ENCODE measurements at regions not wholly inside any gene's neighbourhood (a gene's known extent, or its start where the extent isn't known, plus 50 kb on each side); places are given as distances from the start of the nearest gene placed in this dataset.
A peak's percentile ranks its signal among the peaks of the same experiment; 100 is the strongest.

- no peak for DNase-seq
These were observed 63.0 kb upstream of the ACSL3 start for GRCh38 chr2:222797871-222798270.

GRCh38 chr2:222798528-222798927 is 62.3 kb upstream of the ACSL3 start:
- no peak for DNase-seq

- DNase-seq: no peak
These were observed 61.4 kb upstream of the ACSL3 start for GRCh38 chr2:222799262-222799918.

GRCh38 chr2:222802514-222803196 is 58.2 kb upstream of the ACSL3 start:
- peak in 2 of 3 donors; percentile 43 to 54 for DNase-seq

GRCh38 chr2:222804351-222804750 is 56.5 kb upstream of the ACSL3 start:
- DNase-seq: no peak

GRCh38 chr2:222805591-222806304 is 55.1 kb upstream of the ACSL3 start:
- no peak for DNase-seq

GRCh38 chr2:222806526-222807137 is 54.2 kb upstream of the ACSL3 start:
- no peak for DNase-seq

- no peak for DNase-seq
These were observed 53.4 kb upstream of the ACSL3 start for GRCh38 chr2:222807431-222807830.

- DNase-seq: no peak
These were observed 51.3 kb upstream of the ACSL3 start for GRCh38 chr2:222809582-222809981.

- no peak for DNase-seq
These were observed 50.8 kb upstream of the ACSL3 start for GRCh38 chr2:222810044-222810443.
